GM12873 (cell line): ENCODE measurements at regions not wholly inside any gene's neighbourhood (a gene's known extent, or its start where the extent isn't known, plus 50 kb on each side); places are given as distances from the start of the nearest gene placed in this dataset.

Experiments used
- TF ChIP-seq, protein P1 (sequence below): IDR thresholded peaks from 2 replicates; pipeline ENCODE4 v1.5.1; 2012; ENCODE audit warnings: low read depth, mild to moderate bottlenecking, moderate library complexity, low read length, control low read depth; ENCODE audit not compliant: insufficient read depth; ENCODE audit errors: missing control alignments

DNA sequence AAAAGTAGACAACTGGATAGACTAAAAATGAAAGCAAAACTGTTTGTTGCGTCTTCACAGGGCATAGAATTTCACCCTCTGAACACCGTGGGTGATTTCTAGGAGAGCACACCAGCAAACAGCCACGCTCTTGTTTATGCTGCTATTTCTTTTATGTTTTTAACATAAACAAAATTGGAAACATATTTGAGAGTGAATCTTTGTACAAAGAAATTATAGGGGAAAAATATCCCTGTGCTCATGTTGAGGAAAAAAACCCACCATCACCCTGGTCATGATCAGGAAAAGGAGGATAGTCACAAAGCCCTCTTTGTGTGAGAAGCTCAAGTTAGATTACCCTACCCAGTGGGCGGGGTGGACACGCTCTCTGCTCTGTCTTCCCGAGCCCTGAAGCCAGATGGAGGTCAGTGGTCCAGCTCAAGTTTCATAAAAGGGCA, 313.3 kb downstream of the SATB1 start:
- TF ChIP-seq, protein P1, sequence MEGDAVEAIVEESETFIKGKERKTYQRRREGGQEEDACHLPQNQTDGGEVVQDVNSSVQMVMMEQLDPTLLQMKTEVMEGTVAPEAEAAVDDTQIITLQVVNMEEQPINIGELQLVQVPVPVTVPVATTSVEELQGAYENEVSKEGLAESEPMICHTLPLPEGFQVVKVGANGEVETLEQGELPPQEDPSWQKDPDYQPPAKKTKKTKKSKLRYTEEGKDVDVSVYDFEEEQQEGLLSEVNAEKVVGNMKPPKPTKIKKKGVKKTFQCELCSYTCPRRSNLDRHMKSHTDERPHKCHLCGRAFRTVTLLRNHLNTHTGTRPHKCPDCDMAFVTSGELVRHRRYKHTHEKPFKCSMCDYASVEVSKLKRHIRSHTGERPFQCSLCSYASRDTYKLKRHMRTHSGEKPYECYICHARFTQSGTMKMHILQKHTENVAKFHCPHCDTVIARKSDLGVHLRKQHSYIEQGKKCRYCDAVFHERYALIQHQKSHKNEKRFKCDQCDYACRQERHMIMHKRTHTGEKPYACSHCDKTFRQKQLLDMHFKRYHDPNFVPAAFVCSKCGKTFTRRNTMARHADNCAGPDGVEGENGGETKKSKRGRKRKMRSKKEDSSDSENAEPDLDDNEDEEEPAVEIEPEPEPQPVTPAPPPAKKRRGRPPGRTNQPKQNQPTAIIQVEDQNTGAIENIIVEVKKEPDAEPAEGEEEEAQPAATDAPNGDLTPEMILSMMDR = no peak

- TF ChIP-seq, protein P1 = no peak
Measured at GRCh38 chr3:18103591-18103990, 321.5 kb downstream of the SATB1 start.

GRCh38 chr3:18100121-18100520, 325.0 kb downstream of the SATB1 start:
- TF ChIP-seq, protein P1 = no peak

GRCh38 chr3:18099611-18100010, 325.5 kb downstream of the SATB1 start:
- TF ChIP-seq, protein P1 = no peak

- TF ChIP-seq, protein P1 = no peak
Measured at GRCh38 chr3:18098960-18099587, 326.1 kb downstream of the SATB1 start.

GRCh38 chr3:18097989-18098388, 327.1 kb downstream of the SATB1 start:
- TF ChIP-seq, protein P1 = no peak

- TF ChIP-seq, protein P1 = no peak
Measured at GRCh38 chr3:18097473-18097872, 327.7 kb downstream of the SATB1 start.
